Sigmoid colon (tissue), 4 donors: ENCODE measurements at regions not wholly inside any gene's neighbourhood (a gene's known extent, or its start where the extent isn't known, plus 50 kb on each side); places are given as distances from the start of the nearest gene placed in this dataset.

ENCODE experiments used
- CTCF ChIP-seq, 4 experiments: fragments of 450-650 bp in 3 of 4; fragments of 200-600 bp in 1 of 4; IDR thresholded peaks; one replicate each; pipeline ENCODE4 v1.5.1; 2016 to 2019; ENCODE audit warnings: antibody characterized with exemption in 4 of 4, mild to moderate bottlenecking in 3 of 4, moderate library complexity in 2 of 4
- EP300 ChIP-seq, 4 donors: sonication (generic); formaldehyde crosslinking; IDR thresholded peaks; one replicate each; pipeline ENCODE4 v1.6.1; 2017; ENCODE audit warnings: antibody characterized with exemption in 4 of 4

- TF ChIP-seq CTCF (IDR thresholded peaks at IDR 0.05) (no peak), EP300 (IDR thresholded peaks at IDR 0.05) (no peak)
Measured at GRCh38 chr5:23033864-23034263, 180.7 kb upstream of the CDH12 start.
